ENCODE measurements at regions not wholly inside any gene's neighbourhood (a gene's known extent, or its start where the extent isn't known, plus 50 kb on each side); places are given as distances from the start of the nearest gene placed in this dataset.

GRCh38 chr7:144982133-144982532 is 146.3 kb upstream of the TPK1 start (continued):
- TF ChIP-seq, protein P1, sequence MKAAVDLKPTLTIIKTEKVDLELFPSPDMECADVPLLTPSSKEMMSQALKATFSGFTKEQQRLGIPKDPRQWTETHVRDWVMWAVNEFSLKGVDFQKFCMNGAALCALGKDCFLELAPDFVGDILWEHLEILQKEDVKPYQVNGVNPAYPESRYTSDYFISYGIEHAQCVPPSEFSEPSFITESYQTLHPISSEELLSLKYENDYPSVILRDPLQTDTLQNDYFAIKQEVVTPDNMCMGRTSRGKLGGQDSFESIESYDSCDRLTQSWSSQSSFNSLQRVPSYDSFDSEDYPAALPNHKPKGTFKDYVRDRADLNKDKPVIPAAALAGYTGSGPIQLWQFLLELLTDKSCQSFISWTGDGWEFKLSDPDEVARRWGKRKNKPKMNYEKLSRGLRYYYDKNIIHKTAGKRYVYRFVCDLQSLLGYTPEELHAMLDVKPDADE (IDR thresholded peaks at IDR 0.05), result no peak
- TF ChIP-seq JUNB (IDR thresholded peaks at IDR 0.05; ENCODE audit: unreplicated experiment) (no peak), STAT1 (IDR thresholded peaks at IDR 0.05; ENCODE audit: unreplicated experiment) (no peak), NANOG (IDR thresholded peaks at IDR 0.05; ENCODE audit: borderline replicate concordance) (no peak)

DNA sequence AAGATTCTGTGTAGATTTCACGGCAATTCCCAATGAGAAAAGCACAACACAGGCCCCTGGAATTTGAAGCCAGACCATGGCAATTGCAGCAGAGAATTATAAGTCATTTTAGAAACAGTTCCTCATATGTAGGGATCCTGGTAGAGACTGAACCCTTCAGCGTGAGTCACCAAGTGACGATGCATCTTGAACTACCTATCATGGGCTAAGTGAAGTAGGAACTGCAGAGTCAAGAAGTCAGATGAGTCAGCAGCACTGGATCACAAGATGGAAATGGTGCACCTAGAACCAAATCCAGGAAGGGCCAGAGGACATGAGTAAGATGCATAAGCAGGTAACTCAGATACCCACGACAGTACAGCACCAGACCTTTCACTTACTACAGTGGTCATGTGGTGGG is 140.0 kb upstream of the TPK1 start:
- H3K36me3 ChIP-seq (ENCODE audit: insufficient read depth), result no peaks in the 10 kb centered on the region
- no peak overlapping the region for H3K27ac ChIP-seq (ENCODE audit: low read depth)
- Mint-ChIP-seq H3K27me3 (ENCODE audit: insufficient read depth, low read depth, poor library complexity) (peaks cover 4% of the 10 kb centered on the region), H3K27ac (no peak overlapping the region), H3K36me3 (ENCODE audit: low read depth) (no peaks in the 10 kb centered on the region; the same call in 2 of the 3 replicates), H3K9me3 (no peaks in the 10 kb centered on the region; the same call in 2 of the 3 replicates), H3K4me1 (no peaks in the 10 kb centered on the region), H3K4me3 (no peak overlapping the region)
- no peaks in the 10 kb centered on the region for H4K20me1 ChIP-seq (replicated peaks; ENCODE audit: insufficient read depth)
- H3K4me2 ChIP-seq, result no peak overlapping the region
- DNase-seq (ENCODE audit: low spot score) (no peak), ATAC-seq (no peak)
- H2AFZ ChIP-seq, result no peak overlapping the region
- no peaks in the 10 kb centered on the region for H3K27me3 ChIP-seq (ENCODE audit: insufficient read depth)
- no peaks in the 10 kb centered on the region for H3F3A ChIP-seq (replicated peaks; ENCODE audit: low read depth)
- no peak overlapping the region for H3K4me3 ChIP-seq
- H3K9me2 ChIP-seq (ENCODE audit: insufficient read depth), result peaks cover 27% of the 10 kb centered on the region; the same call in 1 of the 2 replicates
- no peaks in the 10 kb centered on the region for H3K79me2 ChIP-seq (replicated peaks; ENCODE audit: insufficient read depth)
- no peaks in the 10 kb centered on the region for H3K4me1 ChIP-seq (ENCODE audit: insufficient read depth)
- no peak for TF ChIP-seq NANOG (IDR thresholded peaks at IDR 0.05; ENCODE audit: borderline replicate concordance)
- no peak for TF ChIP-seq EZH2 (IDR thresholded peaks at IDR 0.05; ENCODE audit: low read depth, unreplicated experiment)
- no peak for TF ChIP-seq JUNB (IDR thresholded peaks at IDR 0.05; ENCODE audit: unreplicated experiment)
- TF ChIP-seq EZH2phosphoT487 (IDR thresholded peaks at IDR 0.05; ENCODE audit: unreplicated experiment), result no peak
- no peak for TF ChIP-seq CREB1 (CRISPR knock-in tag; IDR thresholded peaks at IDR 0.05; ENCODE audit: low read depth)
- TF ChIP-seq POLR2AphosphoS5 (IDR thresholded peaks at IDR 0.05; ENCODE audit: low read depth), result no peak
- TF ChIP-seq ZNF114 (CRISPR knock-in tag; IDR thresholded peaks at IDR 0.05), result no peak
- TF ChIP-seq ZNF331 (CRISPR knock-in tag; IDR thresholded peaks at IDR 0.05; ENCODE audit: low read depth), result no peak
- no peak for TF ChIP-seq CTCF (conservative IDR thresholded peaks at IDR 0.05; ENCODE audit: low read depth in 2 of 2)
- no peak for TF ChIP-seq REST (IDR thresholded peaks at IDR 0.05; ENCODE audit: unreplicated experiment)
- TF ChIP-seq, protein P1 (IDR thresholded peaks at IDR 0.05), result no peak

All from GM23338 (cell line).